GM12872 (cell line): ENCODE measurements at regions not wholly inside any gene's neighbourhood (a gene's known extent, or its start where the extent isn't known, plus 50 kb on each side); places are given as distances from the start of the nearest gene placed in this dataset.

ENCODE experiments used
- CTCF ChIP-seq: IDR thresholded peaks from 3 replicates; pipeline ENCODE4 v1.5.1; 2011; ENCODE audit warnings: low read depth, mild to moderate bottlenecking, low read length, moderate library complexity; ENCODE audit not compliant: insufficient read depth

DNA sequence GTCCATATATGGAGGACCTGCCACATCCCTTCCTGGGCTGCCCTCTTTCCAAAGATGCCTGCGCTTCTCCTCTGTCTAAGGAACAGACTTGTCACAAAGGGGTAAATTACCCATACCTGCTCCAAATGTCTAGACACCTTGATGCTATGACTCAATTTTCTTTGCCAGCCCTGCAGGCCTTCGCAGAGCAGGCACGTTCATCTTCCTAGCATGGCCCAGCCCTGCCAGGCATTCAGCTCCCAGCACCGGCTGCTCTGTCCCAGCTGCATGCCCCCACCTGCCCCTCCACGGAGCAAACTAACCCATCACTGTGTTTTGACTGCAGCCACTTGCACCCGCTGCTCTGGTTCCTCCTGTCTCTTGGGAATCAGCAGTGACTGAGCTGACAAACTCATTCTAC lies 526.1 kb downstream of the MIAT start:
- TF ChIP-seq CTCF: no peak

GRCh38 chr22:27185099-27185709 lies 527.8 kb downstream of the MIAT start:
- TF ChIP-seq CTCF: no peak

DNA sequence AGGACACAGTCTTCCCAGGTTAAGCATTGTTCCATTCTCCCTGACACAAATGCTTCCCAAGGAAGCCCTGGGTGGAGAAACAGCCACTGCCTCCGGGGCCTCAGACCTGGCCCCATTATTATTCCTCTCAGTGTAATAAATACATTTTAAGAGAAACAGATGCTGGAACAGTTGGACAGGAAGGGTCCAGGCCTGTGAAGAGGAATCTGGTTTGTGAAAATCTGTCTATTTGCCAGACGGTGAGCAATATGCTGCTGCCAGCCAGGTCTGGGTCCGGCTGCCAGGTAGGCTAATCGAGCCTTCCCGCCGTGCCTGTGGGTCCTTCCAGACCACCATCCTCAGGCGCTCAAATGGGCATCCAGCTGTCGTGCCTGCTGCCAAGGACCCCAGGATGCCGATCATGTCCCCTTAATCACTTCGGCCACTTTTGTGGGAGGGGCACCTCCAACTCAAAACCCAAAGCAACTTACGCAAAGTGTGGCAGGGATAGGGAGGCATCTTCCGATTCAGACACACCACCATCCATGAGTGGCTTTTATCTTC lies 528.4 kb downstream of the MIAT start:
- no peak for TF ChIP-seq CTCF

DNA sequence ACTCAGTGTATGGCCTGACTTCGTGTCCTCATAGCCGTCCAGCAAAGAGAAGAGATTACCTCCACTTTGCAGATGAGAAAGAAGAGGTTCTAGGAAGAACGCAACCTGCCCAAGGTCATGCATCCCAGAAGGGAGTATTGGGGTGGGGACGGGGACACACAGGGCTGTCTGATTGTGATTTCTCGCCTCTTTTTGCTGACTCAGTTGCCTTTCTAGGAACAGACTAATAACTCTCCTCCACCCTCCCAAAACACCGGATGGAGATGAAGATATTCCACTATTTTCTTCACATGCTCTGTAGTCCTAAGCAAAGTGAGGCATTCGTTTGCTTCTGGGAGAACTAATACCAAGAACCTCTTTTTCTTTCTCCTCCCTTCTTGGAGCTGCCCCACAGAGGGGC lies 529.3 kb downstream of the MIAT start:
- TF ChIP-seq CTCF: no peak

DNA sequence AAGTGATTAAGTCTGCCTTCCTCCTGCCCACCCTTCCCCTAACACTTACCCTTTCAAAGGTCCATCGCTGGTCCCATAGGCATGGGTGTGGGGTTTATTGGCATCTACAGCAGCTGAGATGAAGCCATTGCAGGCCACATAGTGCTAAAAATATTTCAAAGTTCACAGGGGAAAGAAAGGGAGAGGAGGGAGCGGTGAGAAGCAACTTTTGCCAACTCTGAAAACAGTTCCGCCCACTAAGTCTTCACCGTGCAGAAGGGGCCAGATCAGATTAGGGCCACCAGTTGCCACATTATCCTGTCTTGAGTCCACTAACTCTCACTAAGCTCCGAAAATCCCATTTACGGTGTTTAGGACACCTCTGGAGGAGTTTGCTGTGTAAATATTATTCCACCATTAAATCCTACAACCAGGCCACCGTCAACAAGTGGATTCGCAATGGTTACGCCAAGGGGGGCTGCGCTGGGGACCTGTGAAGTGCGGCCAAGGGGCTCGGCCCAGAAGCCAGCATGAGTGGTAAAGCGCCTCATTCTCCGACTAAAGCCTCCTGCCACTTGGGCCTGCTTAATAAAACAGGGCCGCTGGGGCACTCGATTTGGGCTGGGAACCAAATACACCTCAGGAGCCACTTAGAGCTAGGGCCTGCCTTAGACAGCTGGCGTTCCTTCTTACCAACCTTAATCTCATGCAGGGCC lies 534.9 kb downstream of the MIAT start:
- TF ChIP-seq CTCF: no peak

DNA sequence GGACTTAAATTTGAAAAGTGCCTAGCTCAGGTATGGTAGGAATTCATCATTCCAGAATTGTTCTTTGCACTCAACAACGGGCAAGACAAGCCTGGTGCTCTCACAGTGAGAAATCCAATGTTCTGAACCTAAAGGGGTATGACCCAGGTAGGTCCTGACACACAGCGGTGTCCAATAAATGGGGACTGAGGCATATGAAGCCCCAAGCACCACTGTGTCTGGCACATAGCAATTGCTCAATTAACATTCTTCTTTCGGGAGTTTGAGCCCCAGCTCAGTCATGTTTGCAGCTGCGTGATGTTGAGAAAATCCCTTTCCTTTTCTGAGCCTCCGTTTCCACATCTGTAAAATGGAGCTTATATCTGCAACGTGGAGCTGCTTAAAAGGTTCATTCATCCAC lies 535.8 kb downstream of the MIAT start:
- no peak for TF ChIP-seq CTCF

DNA sequence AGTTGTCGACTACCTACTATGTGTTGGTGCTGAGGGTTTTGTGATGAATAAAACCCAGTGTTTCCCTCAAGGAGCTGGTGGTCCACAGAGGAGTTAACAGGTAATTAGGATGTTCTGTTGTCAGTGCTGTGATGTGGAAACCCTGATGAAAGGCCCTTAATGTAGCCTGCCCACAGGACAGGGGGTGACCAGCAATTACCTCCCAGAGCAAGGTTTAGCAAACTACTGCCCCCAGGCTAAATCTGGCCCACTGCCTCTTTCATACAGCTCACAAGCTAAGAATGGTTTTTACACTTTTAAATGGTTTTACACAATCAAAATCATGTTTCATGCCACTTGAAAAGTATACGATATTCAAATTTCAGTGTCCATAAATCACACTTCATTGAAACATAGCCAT lies 536.2 kb downstream of the MIAT start:
- TF ChIP-seq CTCF: no peak
